Loucy (cell line): ENCODE measurements at regions not wholly inside any gene's neighbourhood (a gene's known extent, or its start where the extent isn't known, plus 50 kb on each side); places are given as distances from the start of the nearest gene placed in this dataset.

ENCODE experiments used
- H2AFZ ChIP-seq: fragments of 200-600 bp; sonication (generic); 2 replicates; pipeline ENCODE4 v1.6.0; 2016; ENCODE audit warnings: antibody characterized with exemption, mild to moderate bottlenecking, low read length, moderate library complexity
- H3F3A ChIP-seq: fragments of 200-600 bp; 2 replicates; pipeline ENCODE4 v1.6.0; 2016; ENCODE audit warnings: antibody characterized with exemption, low read depth, mild to moderate bottlenecking
- H3K27me3 ChIP-seq: fragments of 200-600 bp; sonication (generic); 2 replicates; pipeline ENCODE4 v1.6.1; 2014; ENCODE audit warnings: low read length, mild to moderate bottlenecking; ENCODE audit not compliant: insufficient read depth, poor library complexity, severe bottlenecking
- H3K36me3 ChIP-seq: fragments of 200-600 bp; sonication (generic); 2 replicates; pipeline ENCODE4 v1.6.1; 2016; ENCODE audit warnings: low read length; ENCODE audit not compliant: insufficient read depth
- H3K4me1 ChIP-seq: fragments of 200-600 bp; sonication (generic); 2 replicates; pipeline ENCODE4 v1.5.1; 2014; ENCODE audit warnings: low read length, mild to moderate bottlenecking; ENCODE audit not compliant: insufficient read depth, poor library complexity, severe bottlenecking
- H3K4me2 ChIP-seq: fragments of 200-600 bp; sonication (generic); 2 replicates; pipeline ENCODE4 v1.6.0; 2014; ENCODE audit warnings: antibody characterized with exemption, low read length, low read depth, mild to moderate bottlenecking; ENCODE audit not compliant: poor library complexity, severe bottlenecking
- H3K4me3 ChIP-seq: fragments of 200-600 bp; sonication (generic); 2 replicates; pipeline ENCODE4 v1.5.1; 2014; ENCODE audit warnings: low read length, mild to moderate bottlenecking, mixed read lengths; ENCODE audit not compliant: poor library complexity, severe bottlenecking
- H3K79me2 ChIP-seq: fragments of 200-600 bp; sonication (generic); 2 replicates; pipeline ENCODE4 v1.6.1; 2014; ENCODE audit warnings: low read length; ENCODE audit not compliant: insufficient read depth
- H3K9ac ChIP-seq: fragments of 200-600 bp; sonication (generic); 2 replicates; pipeline ENCODE4 v1.6.0; 2014; ENCODE audit warnings: mild to moderate bottlenecking, low read depth, low read length, moderate library complexity; ENCODE audit not compliant: poor library complexity, severe bottlenecking
- H3K9me2 ChIP-seq: fragments of 200-600 bp; sonication (generic); replicated peaks from 2 replicates; pipeline ENCODE4 v1.6.1; 2016; ENCODE audit warnings: low read depth, low read length, mixed read lengths
- H3K9me3 ChIP-seq: fragments of 200-600 bp; sonication (generic); 2 replicates; pipeline ENCODE4 v1.6.1; 2014; ENCODE audit warnings: mild to moderate bottlenecking, antibody characterized with exemption, low read length, low read depth; ENCODE audit not compliant: insufficient read depth
- H4K20me1 ChIP-seq: fragments of 200-600 bp; sonication (generic); 2 replicates; pipeline ENCODE4 v1.6.0; 2014; ENCODE audit warnings: antibody characterized with exemption, low read length, mild to moderate bottlenecking; ENCODE audit not compliant: insufficient read depth, poor library complexity, severe bottlenecking
- EZH2phosphoT487 ChIP-seq: fragments of 200-600 bp; IDR thresholded peaks from 2 replicates; pipeline ENCODE4 v1.6.1; 2018; ENCODE audit warnings: antibody characterized with exemption, mild to moderate bottlenecking, moderate library complexity, borderline replicate concordance
- TF ChIP-seq, protein P1 (sequence below): fragments of 200-600 bp; sonication (generic); conservative IDR thresholded peaks from 2 replicates; pipeline ENCODE4 v1.5.1; 2014; ENCODE audit warnings: mild to moderate bottlenecking, antibody characterized with exemption, low read length

DNA sequence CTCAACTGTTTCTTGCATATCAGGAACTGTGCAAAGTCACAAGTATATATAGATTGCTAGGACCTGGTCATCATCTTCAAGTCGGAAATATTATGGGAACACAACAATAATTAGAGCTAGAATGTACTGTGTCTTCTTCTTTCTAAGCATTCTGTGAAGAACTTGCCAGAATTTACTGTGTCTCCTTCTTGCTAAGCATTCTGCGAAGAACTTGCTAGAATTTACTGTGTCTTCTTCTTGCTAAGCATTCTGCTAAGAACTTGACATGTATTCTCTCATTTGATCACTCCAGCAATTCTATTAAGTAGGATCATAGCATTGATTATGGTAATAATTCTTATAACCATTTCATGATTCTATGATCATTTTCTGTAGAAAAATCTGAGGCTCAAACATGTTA is 231.7 kb downstream of the FOXL1 start:
- Histone ChIP-seq H4K20me1 (no peaks in the 10 kb centered on the region), H3K36me3 (no peaks in the 10 kb centered on the region), H3K27me3 (no peaks in the 10 kb centered on the region), H2AFZ (no peak overlapping the region), H3K4me1 (no peaks in the 10 kb centered on the region), H3K79me2 (no peaks in the 10 kb centered on the region), H3K4me2 (no peak overlapping the region), H3K9ac (no peak overlapping the region), H3K9me2 (no peaks in the 10 kb centered on the region), H3K4me3 (no peak overlapping the region), H3F3A (no peaks in the 10 kb centered on the region), H3K9me3 (no peaks in the 10 kb centered on the region)
- TF ChIP-seq, protein P1, sequence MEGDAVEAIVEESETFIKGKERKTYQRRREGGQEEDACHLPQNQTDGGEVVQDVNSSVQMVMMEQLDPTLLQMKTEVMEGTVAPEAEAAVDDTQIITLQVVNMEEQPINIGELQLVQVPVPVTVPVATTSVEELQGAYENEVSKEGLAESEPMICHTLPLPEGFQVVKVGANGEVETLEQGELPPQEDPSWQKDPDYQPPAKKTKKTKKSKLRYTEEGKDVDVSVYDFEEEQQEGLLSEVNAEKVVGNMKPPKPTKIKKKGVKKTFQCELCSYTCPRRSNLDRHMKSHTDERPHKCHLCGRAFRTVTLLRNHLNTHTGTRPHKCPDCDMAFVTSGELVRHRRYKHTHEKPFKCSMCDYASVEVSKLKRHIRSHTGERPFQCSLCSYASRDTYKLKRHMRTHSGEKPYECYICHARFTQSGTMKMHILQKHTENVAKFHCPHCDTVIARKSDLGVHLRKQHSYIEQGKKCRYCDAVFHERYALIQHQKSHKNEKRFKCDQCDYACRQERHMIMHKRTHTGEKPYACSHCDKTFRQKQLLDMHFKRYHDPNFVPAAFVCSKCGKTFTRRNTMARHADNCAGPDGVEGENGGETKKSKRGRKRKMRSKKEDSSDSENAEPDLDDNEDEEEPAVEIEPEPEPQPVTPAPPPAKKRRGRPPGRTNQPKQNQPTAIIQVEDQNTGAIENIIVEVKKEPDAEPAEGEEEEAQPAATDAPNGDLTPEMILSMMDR = no peak
- TF ChIP-seq EZH2phosphoT487 = no peak

DNA sequence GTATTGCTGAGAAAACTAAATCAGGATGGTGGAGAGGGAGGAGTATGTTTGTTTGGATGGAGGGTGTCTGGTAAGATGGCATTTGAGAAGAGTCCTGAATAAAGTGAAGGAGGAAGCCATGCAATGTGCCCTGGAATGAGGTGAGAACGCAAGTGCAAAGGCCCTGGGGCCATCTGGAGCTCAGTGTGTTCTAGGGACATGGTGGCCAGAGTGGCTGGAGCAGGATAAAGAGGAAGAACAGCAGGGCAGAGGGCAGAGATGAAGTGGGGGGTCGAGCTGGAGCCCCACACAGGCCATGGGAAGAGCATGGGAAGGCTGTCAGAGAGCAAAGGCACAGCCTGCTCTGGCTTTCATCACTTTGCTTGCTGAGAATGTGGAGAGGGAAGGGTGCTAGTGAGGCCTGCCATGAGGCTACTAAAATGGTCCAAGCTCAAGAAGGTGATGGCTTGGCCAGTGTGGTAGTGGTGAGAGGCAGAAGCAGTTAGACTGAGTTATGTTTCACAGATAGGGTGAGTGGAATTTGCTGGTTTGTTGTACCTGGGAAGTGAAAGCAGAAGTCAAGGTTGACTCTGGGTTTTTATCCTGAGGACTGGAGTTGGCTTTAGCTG is 234.1 kb downstream of the FOXL1 start:
- Histone ChIP-seq H3K79me2 (no peaks in the 10 kb centered on the region), H3K27me3 (no peaks in the 10 kb centered on the region), H2AFZ (no peak overlapping the region), H3K4me2 (no peak overlapping the region), H3K9me3 (no peaks in the 10 kb centered on the region), H3F3A (no peaks in the 10 kb centered on the region), H3K4me3 (no peak overlapping the region), H3K9me2 (no peaks in the 10 kb centered on the region), H3K4me1 (no peaks in the 10 kb centered on the region), H3K36me3 (no peaks in the 10 kb centered on the region), H4K20me1 (no peaks in the 10 kb centered on the region), H3K9ac (no peak overlapping the region)
- no peak for TF ChIP-seq EZH2phosphoT487
- TF ChIP-seq, protein P1 = no peak

DNA sequence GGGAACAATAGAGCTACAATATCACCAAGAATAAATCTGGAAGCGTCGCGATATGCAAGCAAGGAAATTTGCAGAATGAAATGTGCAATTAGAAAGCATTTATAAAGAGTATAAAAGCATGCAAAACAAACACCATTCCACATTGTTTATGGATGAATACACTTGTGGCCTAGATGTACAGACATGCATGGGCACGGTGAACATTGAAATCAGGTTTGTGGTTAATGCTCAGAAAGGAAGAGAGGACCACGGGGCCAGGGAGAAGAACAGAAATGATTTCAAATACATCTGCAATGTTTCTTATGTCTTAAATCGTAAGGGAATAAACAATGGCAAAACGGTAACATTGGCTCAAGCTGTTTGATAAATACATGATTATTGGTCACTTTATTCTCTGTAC is 235.9 kb downstream of the FOXL1 start:
- Histone ChIP-seq H3K36me3 (no peaks in the 10 kb centered on the region), H3K79me2 (no peaks in the 10 kb centered on the region), H3K4me2 (no peak overlapping the region), H3K4me1 (no peaks in the 10 kb centered on the region), H2AFZ (no peak overlapping the region), H4K20me1 (no peaks in the 10 kb centered on the region), H3K9me3 (no peaks in the 10 kb centered on the region), H3K4me3 (no peak overlapping the region), H3F3A (no peaks in the 10 kb centered on the region), H3K9ac (no peak overlapping the region), H3K27me3 (no peaks in the 10 kb centered on the region), H3K9me2 (no peaks in the 10 kb centered on the region)
- TF ChIP-seq EZH2phosphoT487 = no peak
- TF ChIP-seq, protein P1 = no peak
